HuH-7 (cell line): ENCODE measurements at regions not wholly inside any gene's neighbourhood (a gene's known extent, or its start where the extent isn't known, plus 50 kb on each side); places are given as distances from the start of the nearest gene placed in this dataset.

Experiments used
- DNase-seq: peaks from one replicate; pipeline ENCODE4 v3.0.0; 2011; ENCODE audit warnings: low spot score

GRCh38 chr22:48331266-48331665 is 1496.4 kb downstream of the BRD1 start:
- no peak for DNase-seq

GRCh38 chr22:48327721-48328120 is 1500.0 kb downstream of the BRD1 start:
- DNase-seq, result no peak

- no peak for DNase-seq
These were observed 1503.9 kb downstream of the BRD1 start for GRCh38 chr22:48323746-48324145.

GRCh38 chr22:48322907-48323306 is 1504.8 kb downstream of the BRD1 start:
- DNase-seq, result no peak

GRCh38 chr22:48321986-48322545 is 1505.6 kb downstream of the BRD1 start:
- no peak for DNase-seq

GRCh38 chr22:48320683-48321451 is 1506.8 kb downstream of the BRD1 start:
- DNase-seq, result no peak

- no peak for DNase-seq
These were observed 1507.5 kb downstream of the BRD1 start for GRCh38 chr22:48320048-48320682.

- DNase-seq, result no peak
These were observed 1508.2 kb downstream of the BRD1 start for GRCh38 chr22:48319321-48320047.

- DNase-seq, result no peak
These were observed 1508.9 kb downstream of the BRD1 start for GRCh38 chr22:48318575-48319320.

- no peak for DNase-seq
These were observed 1509.5 kb downstream of the BRD1 start for GRCh38 chr22:48318173-48318572.

- DNase-seq, result no peak
These were observed 1511.1 kb downstream of the BRD1 start for GRCh38 chr22:48316257-48317250.

GRCh38 chr22:48315439-48316256 is 1512.0 kb downstream of the BRD1 start:
- no peak for DNase-seq

- no peak for DNase-seq
These were observed 1513.6 kb downstream of the BRD1 start for GRCh38 chr22:48314073-48314472.

- no peak for DNase-seq
These were observed 1514.4 kb downstream of the BRD1 start for GRCh38 chr22:48313175-48313830.

GRCh38 chr22:48310740-48311139 is 1516.9 kb downstream of the BRD1 start:
- DNase-seq, result no peak

- no peak for DNase-seq
These were observed 1517.4 kb downstream of the BRD1 start for GRCh38 chr22:48310289-48310688.

GRCh38 chr22:48309836-48310235 is 1517.8 kb downstream of the BRD1 start:
- no peak for DNase-seq

GRCh38 chr22:48309115-48309705 is 1518.5 kb downstream of the BRD1 start:
- no peak for DNase-seq

GRCh38 chr22:48307931-48308330 is 1519.7 kb downstream of the BRD1 start:
- no peak for DNase-seq
